Left renal pelvis (tissue), 4 donors: ENCODE measurements at regions not wholly inside any gene's neighbourhood (a gene's known extent, or its start where the extent isn't known, plus 50 kb on each side); places are given as distances from the start of the nearest gene placed in this dataset.

ENCODE experiments used
- DNase-seq, 4 donors: peaks; one replicate each; pipeline ENCODE4 v3.0.0-alpha.2; 2013; ENCODE audit warnings: low read depth in 4 of 4, low spot score in 3 of 4

- no peak for DNase-seq
Measured at GRCh38 chr6:154596701-154597100, 86.2 kb upstream of the CNKSR3 start.

DNA sequence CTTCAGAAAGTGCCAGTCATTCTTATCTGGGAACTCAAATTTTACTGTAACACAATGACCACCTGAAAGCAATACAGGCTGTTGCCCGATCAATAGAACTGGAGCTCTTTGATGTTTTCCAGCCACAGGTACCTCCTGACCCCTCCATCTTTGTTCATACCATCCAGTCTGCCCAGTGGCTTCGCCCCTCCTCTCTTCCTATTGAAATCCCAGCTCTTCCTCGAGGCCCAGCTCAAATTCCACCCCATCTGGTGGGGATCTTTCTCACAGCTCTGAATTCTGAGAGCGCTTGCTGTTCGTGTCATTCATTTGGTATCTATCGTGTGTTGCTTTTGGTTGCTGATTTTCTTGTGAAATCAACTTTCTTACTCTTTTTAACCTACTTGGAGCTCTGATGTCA lies 87.9 kb upstream of the CNKSR3 start:
- DNase-seq: no peak

GRCh38 chr6:154602296-154602695 lies 91.8 kb upstream of the CNKSR3 start:
- DNase-seq: no peak

DNA sequence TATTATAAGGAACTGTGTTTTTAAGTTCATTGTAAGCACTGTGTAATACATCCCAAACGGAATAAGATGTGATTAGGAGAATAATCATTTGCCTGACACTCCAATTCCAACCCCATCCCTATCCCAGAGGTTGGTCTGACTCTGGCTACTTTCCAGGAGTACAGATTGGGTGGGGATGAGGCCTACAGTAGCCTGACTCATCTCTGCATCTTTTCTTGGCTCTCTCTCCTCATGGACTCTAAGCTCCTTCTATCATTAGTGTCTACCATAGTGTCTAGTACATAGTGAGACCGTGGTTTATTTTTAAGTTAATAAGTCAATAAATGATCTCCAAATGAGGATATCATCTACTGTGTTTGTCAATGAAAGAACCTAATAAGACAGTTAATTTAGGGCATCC lies 92.2 kb upstream of the CNKSR3 start:
- no peak for DNase-seq

DNA sequence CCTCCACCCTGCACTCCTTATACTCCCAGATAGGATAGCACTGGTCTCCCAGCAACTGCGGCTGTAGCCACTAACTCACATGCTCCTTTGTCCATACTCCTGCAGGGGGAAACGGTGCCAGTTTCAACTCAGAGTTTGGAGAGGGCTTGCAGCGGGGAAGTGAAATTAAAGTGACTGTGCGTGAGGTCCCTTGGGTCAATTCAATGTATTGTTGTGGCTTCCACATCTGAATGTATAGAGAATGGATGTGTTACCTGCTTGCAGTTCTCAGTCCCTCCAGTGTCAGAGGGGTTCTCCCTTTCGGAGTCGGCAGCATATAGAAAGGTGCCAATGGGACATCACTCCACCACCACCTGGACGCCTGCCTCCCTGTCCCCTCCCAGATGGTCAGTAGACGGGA lies 93.6 kb upstream of the CNKSR3 start:
- no peak for DNase-seq

- DNase-seq: no peak
Measured at GRCh38 chr6:154605178-154605881, 94.8 kb upstream of the CNKSR3 start.

- no peak for DNase-seq
Measured at GRCh38 chr6:154605882-154606370, 95.4 kb upstream of the CNKSR3 start.

DNA sequence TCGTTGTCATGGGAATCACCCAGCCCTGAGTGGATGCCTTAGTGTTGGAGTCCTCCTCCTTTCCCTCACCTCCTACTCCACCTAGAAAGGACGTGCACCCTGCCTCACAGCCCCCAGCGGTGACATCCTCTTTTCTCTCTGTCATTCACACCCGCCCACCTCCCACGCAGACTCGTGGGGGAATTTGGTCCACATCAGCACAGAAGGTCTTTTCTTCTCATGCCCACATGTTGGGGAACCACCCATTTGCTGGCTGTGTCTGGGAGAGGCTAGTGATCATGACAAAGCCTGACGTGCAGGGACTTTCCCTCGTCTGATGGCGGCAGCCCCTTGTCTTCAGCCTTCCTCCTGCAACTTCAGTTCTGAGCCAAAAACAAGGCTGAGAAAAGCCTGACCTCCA lies 96.0 kb upstream of the CNKSR3 start:
- DNase-seq: no peak

DNA sequence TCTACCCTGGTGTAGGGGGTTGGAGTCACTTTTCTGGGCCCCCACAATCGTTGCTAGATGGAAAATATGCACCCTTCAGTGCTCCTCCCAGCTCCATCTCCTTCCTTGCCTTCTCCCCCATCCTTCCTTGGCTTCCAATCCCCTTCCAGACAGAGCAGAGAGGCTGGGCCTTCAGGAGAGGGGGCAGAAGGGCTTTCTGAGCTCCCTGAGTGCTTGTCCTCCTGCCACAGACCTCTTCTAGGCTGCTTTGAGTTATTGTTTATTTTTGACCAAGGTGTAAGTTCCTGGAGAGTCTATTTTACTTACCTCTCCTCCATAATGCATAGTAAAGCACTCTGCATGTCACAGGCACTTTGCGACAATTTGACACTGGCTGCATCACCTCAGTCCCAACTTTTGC lies 96.4 kb upstream of the CNKSR3 start:
- DNase-seq: no peak

DNA sequence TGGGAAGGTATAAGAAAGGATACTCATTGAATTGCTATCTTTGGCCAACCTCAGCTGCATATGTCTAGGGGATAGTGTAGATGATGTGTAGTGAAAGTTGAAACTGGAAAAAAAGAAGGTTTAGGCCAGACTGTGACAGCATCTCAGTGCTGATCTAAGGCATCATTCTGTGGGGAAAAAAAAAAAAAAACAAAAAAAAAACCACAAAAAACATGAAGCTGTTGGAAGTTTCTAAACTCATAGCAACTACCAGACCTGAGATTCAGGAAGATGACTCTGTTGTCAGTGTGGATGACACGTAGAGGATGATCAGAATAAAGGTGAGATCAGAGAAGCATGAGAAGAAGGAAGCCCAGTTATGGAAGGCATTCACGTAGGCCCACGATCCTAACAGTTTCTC lies 100.8 kb upstream of the CNKSR3 start:
- no peak for DNase-seq

DNA sequence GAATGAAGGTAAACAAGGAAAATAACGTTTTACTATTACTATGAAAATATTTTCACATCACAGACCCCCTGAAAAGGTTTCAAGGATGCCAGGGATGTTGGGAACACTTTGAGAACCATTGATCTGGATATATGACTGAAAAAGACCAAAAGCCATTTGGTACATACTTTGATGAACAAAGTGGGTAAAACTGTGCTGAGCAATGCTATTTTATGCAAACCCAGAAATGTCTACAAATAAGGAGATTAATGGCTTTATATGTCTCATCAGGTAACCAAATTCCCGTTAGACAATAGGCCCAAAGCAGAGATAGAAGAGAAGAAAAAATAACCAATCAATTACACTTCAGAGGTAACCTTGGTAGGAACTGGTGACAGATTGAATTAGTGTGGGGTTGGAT lies 101.4 kb upstream of the CNKSR3 start:
- DNase-seq: no peak

GRCh38 chr6:154613137-154613676 lies 102.7 kb upstream of the CNKSR3 start:
- DNase-seq: no peak

- no peak for DNase-seq
Measured at GRCh38 chr6:154614101-154614500, 103.6 kb upstream of the CNKSR3 start.

GRCh38 chr6:154614641-154615040 lies 104.2 kb upstream of the CNKSR3 start:
- DNase-seq: no peak

GRCh38 chr6:154615483-154616025 lies 105.1 kb upstream of the CNKSR3 start:
- DNase-seq: peak in 1 of 4 donors; percentile 29

GRCh38 chr6:154617175-154617574 lies 106.7 kb upstream of the CNKSR3 start:
- no peak for DNase-seq

- no peak for DNase-seq
Measured at GRCh38 chr6:154619146-154619545, 108.7 kb upstream of the CNKSR3 start.

DNA sequence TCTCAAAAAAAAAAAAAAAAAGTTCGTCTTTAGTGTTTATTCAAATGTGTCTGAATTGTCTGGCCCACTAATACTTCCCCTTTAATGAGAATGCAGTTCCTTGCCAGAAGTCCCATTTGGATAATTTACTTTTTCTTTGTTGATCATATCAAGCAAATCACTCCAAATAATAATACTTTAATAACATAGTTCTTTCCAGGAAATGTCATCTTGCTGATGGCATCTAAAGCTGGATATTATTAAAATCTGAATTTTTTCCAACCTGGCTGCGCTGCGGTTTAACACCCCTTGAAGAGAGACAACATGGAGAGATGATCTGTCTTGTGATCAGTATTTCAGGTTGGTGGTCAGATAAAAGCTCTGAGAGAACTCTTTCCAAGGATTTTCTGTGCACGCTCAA lies 111.2 kb upstream of the CNKSR3 start:
- DNase-seq: no peak

- DNase-seq: no peak
Measured at GRCh38 chr6:154622618-154623336, 110.4 kb upstream of the SCAF8 start.

DNA sequence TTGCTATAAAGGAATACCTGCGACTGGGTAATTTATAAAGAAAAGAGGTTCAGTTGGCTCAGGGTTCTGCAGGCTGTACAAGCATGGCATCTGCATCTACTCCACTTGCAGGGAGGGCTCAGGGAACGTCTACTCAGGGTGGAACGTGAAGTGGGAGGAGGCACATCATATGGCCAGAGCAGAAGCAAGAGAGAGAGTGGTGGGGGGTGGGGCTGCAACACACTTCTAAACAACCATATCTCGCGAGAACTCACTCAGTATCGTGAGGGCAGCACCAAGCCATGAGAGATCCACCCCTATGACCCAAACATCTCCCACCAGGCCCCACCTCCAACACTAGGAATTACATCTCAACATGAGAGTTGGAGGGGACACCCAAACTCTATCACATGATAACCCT lies 109.8 kb upstream of the SCAF8 start:
- DNase-seq: no peak

- no peak for DNase-seq
Measured at GRCh38 chr6:154624038-154624599, 109.1 kb upstream of the SCAF8 start.
